Activated T-cell treated with anti-CD3 and anti-CD28 coated beads for 24 hours (primary cell): ENCODE measurements at regions not wholly inside any gene's neighbourhood (a gene's known extent, or its start where the extent isn't known, plus 50 kb on each side); places are given as distances from the start of the nearest gene placed in this dataset.

ENCODE experiments used
- DNase-seq: peaks from one replicate; pipeline ENCODE4 v3.0.0-alpha.2; 2020; ENCODE audit warnings: low read depth

GRCh38 chr6:95357380-95358020 lies 219.8 kb upstream of the MANEA start:
- no peak for DNase-seq

GRCh38 chr6:95364016-95364604 lies 213.2 kb upstream of the MANEA start:
- DNase-seq: no peak

GRCh38 chr6:95365454-95365853 lies 211.9 kb upstream of the MANEA start:
- DNase-seq: no peak

GRCh38 chr6:95366414-95366813 lies 210.9 kb upstream of the MANEA start:
- DNase-seq: no peak

GRCh38 chr6:95383878-95384277 lies 193.5 kb upstream of the MANEA start:
- DNase-seq: no peak

- no peak for DNase-seq
These were observed 192.3 kb upstream of the MANEA start for GRCh38 chr6:95384988-95385387.

- DNase-seq: no peak
These were observed 189.5 kb upstream of the MANEA start for GRCh38 chr6:95387845-95388244.

GRCh38 chr6:95404777-95405176 lies 172.6 kb upstream of the MANEA start:
- no peak for DNase-seq

GRCh38 chr6:95408111-95408510 lies 169.2 kb upstream of the MANEA start:
- DNase-seq: no peak

- no peak for DNase-seq
These were observed 167.2 kb upstream of the MANEA start for GRCh38 chr6:95410168-95410567.

- no peak for DNase-seq
These were observed 163.5 kb upstream of the MANEA start for GRCh38 chr6:95413789-95414188.

GRCh38 chr6:95417856-95418255 lies 159.5 kb upstream of the MANEA start:
- DNase-seq: no peak

- DNase-seq: no peak
These were observed 156.5 kb upstream of the MANEA start for GRCh38 chr6:95420792-95421191.

- DNase-seq: no peak
These were observed 154.0 kb upstream of the MANEA start for GRCh38 chr6:95423331-95423730.

- DNase-seq: peak; percentile 6
These were observed 145.6 kb upstream of the MANEA start for GRCh38 chr6:95431637-95432228.

- no peak for DNase-seq
These were observed 137.6 kb upstream of the MANEA start for GRCh38 chr6:95439741-95440140.

- no peak for DNase-seq
These were observed 129.1 kb upstream of the MANEA start for GRCh38 chr6:95448208-95448607.

- no peak for DNase-seq
These were observed 107.8 kb upstream of the MANEA start for GRCh38 chr6:95469511-95469910.

- DNase-seq: no peak
These were observed 98.4 kb upstream of the MANEA start for GRCh38 chr6:95478941-95479340.

- DNase-seq: no peak
These were observed 89.5 kb upstream of the MANEA start for GRCh38 chr6:95487817-95488216.

GRCh38 chr6:95489185-95489863 lies 88.0 kb upstream of the MANEA start:
- DNase-seq: no peak

GRCh38 chr6:95496769-95497426 lies 80.4 kb upstream of the MANEA start:
- no peak for DNase-seq
